ENCODE measurements at regions not wholly inside any gene's neighbourhood (a gene's known extent, or its start where the extent isn't known, plus 50 kb on each side); places are given as distances from the start of the nearest gene placed in this dataset.
"Not testable (repeated sequence)": the region's sequence is repeated elsewhere in the genome, so short reads cannot be mapped to it uniquely, and the experiment has no call there.

GRCh38 chr1:230569201-230569600 is 73.1 kb upstream of the COG2 start:
- no peak for DNase-seq (ENCODE audit: low read depth)
- no peak for TF ChIP-seq CTCF (IDR thresholded peaks at IDR 0.05; ENCODE audit: insufficient read depth, low read depth, low read length)

GRCh38 chr1:230568676-230569075 is 73.6 kb upstream of the COG2 start:
- H3K4me3 ChIP-seq (ENCODE audit: low read depth, low read length) = no peak overlapping the region
- TF ChIP-seq CTCF (IDR thresholded peaks at IDR 0.05; ENCODE audit: insufficient read depth, low read depth, low read length) = no peak
- DNase-seq (ENCODE audit: low read depth) = no peak

More at GRCh38 chr1:230569201-230569600, 73.1 kb upstream of the COG2 start:
- no peak overlapping the region for H3K4me3 ChIP-seq (ENCODE audit: low read depth, low read length)

- no peak for TF ChIP-seq CTCF (IDR thresholded peaks at IDR 0.05; ENCODE audit: insufficient read depth, low read depth, low read length)
- no peak overlapping the region for H3K4me3 ChIP-seq (ENCODE audit: low read depth, low read length)
- DNase-seq (ENCODE audit: low read depth) = no peak
Measured at GRCh38 chr1:230568008-230568407, 74.3 kb upstream of the COG2 start.

GRCh38 chr1:230567221-230567575 is 75.1 kb upstream of the COG2 start:
- H3K4me3 ChIP-seq (ENCODE audit: low read depth, low read length) = no peak overlapping the region
- no peak for DNase-seq (ENCODE audit: low read depth)
- TF ChIP-seq CTCF (IDR thresholded peaks at IDR 0.05; ENCODE audit: insufficient read depth, low read depth, low read length) = no peak

GRCh38 chr1:230566532-230567220 is 75.6 kb upstream of the COG2 start:
- not testable (repeated sequence) for H3K4me3 ChIP-seq (ENCODE audit: low read depth, low read length); DNase-seq (ENCODE audit: low read depth)

GRCh38 chr1:230565141-230565540 is 77.1 kb upstream of the COG2 start:
- no peak for TF ChIP-seq CTCF (IDR thresholded peaks at IDR 0.05; ENCODE audit: insufficient read depth, low read depth, low read length)
- H3K4me3 ChIP-seq (ENCODE audit: low read depth, low read length) = no peak overlapping the region
- DNase-seq (ENCODE audit: low read depth) = no peak

- H3K4me3 ChIP-seq (ENCODE audit: low read depth, low read length) = no peak overlapping the region
- no peak for TF ChIP-seq CTCF (IDR thresholded peaks at IDR 0.05; ENCODE audit: insufficient read depth, low read depth, low read length)
- DNase-seq (ENCODE audit: low read depth) = no peak
Measured at GRCh38 chr1:230563591-230563990, 78.7 kb upstream of the COG2 start.

Data from fibroblast of villous mesenchyme (primary cell).